NCI-H187 (cell line): ENCODE measurements at regions not wholly inside any gene's neighbourhood (a gene's known extent, or its start where the extent isn't known, plus 50 kb on each side); places are given as distances from the start of the nearest gene placed in this dataset.
"Not testable (repeated sequence)": the region's sequence is repeated elsewhere in the genome, so short reads cannot be mapped to it uniquely, and the experiment has no call there.

Experiments
- DNase-seq, 2 experiments: peaks; one replicate each; lab custom pipeline; 2025; lab: John Stamatoyannopoulos, UW

DNA sequence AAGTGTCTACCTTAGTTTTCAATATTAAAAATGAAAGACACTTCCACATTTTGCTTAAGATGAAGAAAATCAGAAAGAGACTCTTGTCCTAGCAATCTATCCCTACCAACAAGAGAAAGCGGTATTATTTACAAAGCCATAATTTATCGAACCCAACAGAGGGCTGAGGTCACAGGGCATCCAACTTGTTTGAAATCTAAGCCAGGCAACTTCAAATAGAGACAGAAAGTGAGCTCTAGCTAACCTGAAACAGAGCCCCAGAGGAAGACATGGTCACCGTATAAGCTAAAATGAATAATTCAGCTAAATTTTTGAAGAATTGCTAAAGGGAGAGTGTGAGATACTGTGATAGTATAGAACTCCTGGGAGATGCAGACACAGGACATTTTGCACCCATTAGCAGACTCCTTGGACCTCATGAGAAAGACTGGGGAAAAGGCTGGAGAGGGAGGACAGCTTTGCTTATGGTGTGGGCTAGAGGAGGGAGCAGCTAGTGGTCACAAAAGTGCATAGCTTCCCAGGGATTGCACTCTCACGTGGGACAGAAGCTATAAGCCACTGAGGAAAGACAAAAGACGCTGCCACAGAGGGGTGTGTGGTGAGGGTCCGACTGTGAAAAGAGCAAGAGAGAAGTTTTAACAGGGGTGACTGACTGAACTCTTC is 624.2 kb upstream of the GRIN3A start:
- no peak for DNase-seq

DNA sequence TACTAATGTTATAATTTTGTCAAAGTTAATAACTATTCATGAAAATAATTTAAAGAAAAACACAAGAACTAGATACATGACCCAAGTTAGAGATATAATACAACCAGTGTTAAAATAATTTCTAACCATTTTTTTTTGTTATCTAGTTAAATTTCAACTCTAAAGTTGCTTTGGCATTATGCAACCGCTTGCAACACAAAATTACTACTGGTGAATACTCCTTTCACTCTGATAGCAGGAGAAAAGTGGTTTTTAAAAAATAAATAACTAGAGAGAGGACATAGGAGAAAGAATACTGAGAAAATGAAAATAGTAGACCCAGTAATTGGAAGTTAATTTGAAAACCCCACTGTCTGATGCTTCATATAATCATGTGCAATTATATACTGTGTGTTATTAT is 622.4 kb upstream of the GRIN3A start:
- DNase-seq: no peak

DNA sequence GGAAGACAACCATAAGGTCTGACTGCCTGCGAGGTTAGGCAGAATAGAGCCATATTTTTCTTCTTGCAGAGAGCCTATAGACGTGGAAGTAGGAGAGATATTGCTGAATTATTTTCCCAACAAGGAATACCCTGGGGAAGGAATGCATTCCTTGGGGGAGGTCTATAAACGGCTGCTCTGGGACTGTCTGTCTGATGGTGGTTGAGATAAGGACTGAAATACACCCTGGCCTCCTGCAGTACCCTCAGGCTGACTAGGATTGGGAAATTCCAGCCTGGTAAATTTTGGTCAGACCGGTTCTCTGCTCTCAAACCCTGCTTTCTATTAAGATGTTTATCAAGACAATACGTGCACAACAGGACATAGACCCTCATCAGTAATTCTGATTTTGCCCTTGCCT is 617.5 kb upstream of the GRIN3A start:
- DNase-seq: no peak

DNA sequence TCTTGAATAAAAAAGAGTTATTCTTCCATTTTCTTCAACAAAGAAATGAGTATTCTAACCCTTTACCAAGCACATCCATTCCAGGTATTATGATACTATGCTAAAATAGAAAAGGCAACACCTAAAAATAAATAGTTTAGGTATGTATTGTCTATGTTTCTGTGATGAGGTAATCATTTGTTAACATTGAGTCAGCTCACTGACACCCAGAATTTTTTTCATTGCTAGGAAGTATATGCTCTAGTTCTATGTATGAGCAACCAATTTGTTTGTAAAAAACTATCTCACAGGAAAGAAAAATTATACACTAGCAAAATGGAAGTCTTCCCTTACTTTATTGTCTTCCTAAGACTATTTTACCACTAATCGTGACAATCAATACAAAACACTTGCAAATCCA is 615.6 kb upstream of the GRIN3A start:
- DNase-seq: no peak

DNA sequence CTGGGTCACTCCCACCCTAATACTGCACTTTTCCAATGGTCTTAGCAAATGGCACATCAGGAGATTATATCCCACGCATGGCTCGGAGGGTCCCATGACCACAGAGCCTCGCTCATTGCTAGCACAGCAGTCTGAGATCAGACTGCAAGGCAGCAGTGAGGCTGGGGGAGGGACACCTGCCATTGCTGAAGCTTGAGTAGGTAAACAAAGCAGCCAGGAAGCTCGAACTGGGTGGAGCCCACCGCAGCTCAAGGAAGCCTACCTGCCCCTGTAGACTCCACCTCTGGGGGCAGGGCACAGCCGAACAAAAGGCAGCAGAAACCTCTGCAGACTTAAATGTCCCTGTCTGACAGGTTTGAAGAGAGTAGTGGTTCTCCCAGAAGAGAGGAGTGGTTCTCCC is 599.0 kb upstream of the GRIN3A start:
- DNase-seq: not testable (repeated sequence)

DNA sequence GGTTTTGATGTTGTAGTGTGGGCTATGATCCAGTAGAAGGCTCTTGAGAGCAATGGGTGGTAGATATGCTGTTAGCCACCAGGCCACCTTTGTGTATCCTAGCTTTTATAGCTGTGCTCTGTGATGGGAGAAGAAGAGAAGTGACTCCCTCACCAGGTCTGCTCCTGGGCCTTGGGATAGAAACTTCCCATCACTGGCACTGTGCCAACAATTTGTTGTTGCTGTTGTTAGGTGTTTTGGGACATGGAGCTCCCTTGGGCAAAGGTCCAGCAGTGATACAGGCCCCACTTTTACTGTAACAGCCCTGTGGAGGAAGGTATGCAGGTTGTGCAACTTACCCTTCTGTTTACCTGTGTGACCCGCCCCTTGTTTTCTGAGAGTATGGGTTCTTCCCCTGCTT is 570.9 kb upstream of the GRIN3A start:
- DNase-seq: no peak

DNA sequence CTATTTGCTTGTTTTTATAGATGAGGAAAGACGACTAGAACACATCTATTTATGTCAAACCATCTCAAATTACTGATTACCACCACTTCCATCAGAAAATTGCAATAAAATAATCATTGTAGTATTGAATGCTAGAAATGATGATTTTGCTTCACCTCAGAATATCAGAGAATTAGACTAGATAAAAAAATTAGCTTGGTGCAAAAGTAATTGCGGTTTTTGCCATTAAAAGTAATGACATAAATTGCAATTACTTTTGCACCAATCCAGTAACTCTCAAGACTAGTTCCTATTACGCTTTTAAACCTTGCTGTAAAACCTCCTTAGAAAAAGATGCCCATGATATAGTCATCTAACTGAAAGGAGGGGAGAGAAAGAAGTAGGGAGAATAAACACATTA is 556.7 kb upstream of the GRIN3A start:
- DNase-seq: no peak

DNA sequence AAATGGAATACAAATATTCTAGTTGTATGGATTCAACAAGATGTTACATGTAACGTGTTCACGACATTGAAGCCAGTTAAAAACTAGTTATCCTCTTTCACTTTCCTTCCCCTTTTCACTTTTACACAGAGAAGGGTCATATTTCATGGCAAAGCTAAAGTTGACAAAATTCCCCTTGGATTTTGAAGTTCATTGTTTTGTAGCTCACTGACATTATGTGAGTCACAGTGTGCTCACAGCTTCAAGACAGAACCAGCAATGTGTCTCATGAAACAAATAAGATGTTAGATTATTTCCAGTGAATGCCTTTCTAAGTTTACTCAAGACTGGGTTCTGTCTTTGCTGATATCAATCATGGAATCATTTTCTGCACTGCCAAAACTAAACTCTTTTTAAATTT is 535.5 kb upstream of the GRIN3A start:
- DNase-seq: no peak

DNA sequence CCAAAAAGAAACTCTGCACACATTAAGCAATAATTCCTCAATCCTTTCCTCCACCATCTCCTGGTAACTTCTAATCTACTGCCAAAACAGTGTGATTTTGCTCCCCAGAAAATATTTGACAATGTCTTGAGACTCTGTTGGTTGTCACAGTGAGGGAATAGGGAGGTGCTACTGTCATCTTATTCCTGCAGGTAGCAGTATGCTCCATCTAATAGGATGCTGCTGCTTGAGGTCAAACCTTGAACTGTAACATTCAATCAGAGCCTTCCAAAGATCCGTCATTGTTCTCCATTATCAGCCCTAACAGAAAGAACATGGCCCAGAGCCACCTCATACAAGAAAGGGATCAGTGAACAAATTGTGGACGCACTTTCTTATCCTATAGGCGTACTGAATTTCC is 514.7 kb upstream of the GRIN3A start:
- DNase-seq: no peak

DNA sequence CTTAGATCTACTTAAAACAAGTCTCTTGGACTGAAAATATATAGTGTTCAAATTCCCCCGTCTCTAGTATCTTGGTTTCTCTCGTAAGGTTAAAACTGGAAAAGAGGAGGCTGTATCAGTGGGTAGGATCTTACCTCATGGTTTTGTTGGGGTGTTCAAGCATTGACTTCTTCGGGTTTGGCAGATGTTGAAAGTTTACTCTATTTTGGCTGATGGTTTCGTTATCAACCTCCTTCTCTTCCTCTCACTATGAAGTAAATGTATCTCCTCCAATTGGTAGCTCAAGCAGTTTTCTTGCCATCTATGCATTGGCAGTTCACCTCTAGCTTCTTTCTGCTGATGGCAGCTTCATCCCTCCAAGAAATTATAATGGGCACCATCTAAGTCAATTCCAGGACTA is 506.5 kb upstream of the GRIN3A start:
- no peak for DNase-seq

DNA sequence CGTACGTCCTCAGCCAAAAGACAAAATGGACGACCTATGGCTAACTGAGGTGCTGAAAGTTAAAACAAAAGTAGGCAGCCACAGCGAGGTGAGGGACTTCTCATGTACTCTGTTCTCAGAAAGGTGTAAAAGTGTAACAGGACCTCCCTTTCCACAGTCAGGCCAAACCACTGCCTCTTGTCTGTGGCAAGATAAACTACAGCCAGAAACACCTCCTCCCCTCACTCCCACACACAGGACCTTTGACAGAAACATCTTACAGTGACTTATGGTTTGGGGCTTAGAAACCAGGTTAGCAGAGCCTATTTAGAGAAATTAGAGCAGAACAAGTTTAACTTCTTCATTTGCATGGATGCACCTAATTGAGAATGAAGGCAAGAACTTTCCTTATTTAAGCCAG is 499.1 kb upstream of the GRIN3A start:
- no peak for DNase-seq

DNA sequence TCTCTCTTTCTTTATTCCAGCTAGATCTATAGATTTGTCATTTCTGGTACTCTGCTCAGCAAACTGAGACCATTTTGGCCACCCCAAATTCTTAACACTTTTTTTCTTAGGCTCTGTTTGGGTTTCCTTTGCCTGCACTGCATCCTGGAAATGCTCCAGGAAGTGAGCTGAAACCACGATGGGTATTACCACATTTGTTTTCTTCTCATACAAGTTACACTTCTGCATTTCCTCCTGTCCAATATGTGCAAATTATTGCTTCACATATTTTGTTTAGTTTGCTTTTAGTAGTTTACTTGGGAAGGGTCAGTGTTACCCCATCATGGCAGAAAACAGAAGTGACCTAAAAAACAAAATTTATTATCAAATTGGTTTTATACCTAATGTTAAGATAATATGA is 498.6 kb upstream of the GRIN3A start:
- DNase-seq: no peak

DNA sequence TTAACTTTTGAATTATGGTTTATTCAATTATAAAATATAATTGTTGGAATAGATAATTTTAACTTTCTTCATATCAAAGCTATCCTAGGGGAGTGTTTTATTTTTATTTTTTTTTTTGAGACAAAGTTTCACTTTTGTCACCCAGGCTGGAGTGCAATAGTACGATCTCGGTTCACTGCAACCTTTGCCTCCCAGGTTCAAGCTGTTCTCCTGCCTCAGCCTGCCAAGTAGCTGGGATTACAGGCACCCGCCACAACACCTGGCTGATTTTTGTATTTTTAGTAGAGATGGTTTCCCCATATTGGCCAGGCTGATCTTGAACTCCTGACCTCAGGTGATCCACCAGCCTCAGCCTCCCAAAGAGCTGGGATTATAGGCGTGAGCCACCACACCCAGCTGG is 489.0 kb upstream of the GRIN3A start:
- not testable (repeated sequence) for DNase-seq

DNA sequence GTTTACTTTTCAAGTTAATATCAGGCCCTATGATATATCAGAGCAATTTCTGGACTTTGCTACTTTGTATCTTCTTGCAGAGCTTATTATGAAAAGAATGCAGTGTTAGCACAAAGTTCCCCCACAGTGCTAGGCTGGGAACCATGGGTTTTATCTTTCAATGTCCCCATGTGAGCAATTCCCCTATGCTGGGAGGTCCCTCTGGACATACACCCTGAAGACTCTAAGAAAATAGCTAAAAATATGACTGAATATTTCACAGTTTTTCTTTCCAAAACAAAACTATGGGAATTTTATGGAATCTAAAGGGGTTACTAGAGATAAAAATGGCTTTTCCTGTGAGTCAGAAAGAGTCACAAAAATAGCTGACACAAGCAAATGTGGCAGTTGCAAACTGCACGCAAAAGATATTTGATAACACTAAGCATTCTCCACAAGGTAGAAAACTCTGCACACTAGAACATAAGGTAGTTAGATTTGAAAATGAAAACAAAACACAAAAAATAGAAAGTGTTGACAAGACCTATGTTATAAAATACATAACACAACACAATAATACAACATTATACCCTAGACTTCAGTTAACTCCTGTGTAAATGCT is 487.5 kb upstream of the GRIN3A start:
- no peak for DNase-seq

DNA sequence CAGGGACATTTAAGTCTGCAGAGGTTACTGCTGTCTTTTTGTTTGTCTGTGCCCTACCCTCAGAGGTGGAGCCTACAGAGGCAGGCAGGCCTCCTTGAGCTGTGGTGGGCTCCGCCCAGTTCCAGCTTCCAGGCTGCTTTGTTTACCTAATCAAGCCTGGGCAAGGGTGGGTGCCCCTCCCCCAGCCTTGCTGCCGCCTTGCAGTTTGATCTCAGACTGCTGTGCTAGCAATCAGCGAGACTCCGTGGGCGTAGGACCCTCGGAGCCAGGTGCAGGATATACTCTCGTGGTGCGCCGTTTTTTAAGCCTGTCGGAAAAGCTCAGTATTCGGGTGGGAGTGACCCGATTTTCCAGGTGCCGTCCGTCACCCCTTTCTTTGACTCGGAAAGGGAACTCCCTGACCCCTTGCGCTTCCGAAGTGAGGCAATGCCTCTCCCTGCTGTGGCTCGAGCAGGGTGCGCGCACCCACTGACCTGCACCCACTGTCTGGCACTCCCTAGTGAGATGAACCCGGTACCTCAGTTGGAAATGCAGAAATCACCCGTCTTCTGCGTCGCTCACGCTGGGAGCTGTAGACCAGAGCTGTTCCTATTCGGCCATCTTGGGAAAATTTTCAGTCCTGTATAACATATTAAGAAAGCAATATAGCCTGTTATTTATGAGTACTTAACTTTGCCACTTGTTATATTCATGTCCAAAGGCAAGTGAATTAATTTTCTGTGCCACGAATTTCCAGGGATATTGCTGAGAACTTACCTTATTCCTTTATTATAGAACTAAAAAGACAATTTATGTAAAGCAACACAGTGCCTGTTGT is 485.1 kb upstream of the GRIN3A start:
- DNase-seq: not testable (repeated sequence)

DNA sequence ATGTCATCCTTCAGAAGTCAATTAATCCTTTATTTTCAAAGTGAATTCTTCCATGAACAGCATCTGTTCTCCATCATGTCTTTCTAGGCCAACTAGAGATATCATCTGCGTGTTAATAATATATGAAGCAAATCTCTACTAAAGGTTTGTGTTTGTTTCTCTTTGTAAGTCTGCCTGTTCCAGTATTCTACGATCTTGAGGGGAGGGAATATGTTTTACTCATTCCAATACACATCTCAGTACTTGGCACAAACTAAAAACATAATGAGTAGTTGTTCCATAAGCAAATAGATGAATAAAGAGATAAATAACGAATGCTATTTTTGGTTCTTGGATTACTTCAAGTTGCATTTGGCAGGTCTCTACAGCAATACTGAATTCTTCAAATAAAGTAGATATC is 470.7 kb upstream of the GRIN3A start:
- no peak for DNase-seq

DNA sequence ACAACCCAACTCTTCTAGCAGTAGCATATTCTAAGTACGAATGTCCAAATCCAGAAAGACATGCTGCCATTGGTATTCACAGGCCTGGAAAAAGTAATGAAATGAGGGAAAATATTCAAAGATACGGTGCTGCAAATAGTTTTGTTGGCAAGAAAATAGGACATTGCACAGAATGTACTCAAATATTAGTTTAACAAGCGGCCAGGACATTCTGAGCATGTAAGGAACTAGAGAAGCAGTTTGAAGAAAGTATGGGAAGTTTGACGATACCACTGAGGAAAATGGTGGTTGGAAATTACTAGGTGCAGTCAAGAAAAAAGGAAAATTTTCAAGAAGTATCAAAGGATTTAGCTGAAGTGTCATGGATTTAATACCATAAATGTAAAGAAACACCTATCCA is 468.0 kb upstream of the GRIN3A start:
- DNase-seq: no peak

DNA sequence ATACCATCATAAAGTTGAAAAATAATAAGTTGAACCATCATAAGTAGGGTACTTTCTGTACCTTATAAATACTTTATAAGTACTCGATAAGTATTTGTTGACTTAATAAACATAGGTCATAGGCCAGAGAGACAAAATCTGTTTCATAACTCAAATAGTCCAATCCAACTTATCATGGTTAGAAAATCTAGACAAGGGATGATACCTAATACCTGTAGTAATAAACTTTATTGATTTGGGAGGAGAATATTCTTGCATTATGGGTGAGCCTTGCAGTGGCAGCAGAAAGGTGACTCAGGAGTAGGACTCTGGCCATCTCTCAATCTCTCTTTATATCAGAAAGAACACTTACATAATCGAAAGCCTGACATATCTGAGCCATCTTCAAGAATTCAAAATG is 466.8 kb upstream of the GRIN3A start:
- no peak for DNase-seq

DNA sequence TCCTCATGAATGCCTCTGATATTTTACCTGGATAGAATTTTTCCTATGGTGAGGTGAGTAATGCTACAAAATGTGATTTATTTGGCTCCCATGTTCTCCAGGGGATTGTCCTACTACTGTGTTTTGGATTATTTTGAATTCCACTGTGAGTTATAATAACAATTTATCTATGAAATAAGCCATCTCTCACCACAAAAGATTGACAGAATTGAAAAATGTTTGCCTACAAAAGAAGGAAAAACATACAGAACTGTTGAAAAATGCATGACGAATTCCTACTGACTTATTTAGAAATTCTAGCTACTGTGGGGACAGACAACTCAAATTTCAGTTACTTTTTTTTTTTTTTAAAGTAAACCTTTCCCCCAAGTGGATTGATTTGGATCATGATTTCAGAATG is 463.7 kb upstream of the GRIN3A start:
- DNase-seq: no peak

DNA sequence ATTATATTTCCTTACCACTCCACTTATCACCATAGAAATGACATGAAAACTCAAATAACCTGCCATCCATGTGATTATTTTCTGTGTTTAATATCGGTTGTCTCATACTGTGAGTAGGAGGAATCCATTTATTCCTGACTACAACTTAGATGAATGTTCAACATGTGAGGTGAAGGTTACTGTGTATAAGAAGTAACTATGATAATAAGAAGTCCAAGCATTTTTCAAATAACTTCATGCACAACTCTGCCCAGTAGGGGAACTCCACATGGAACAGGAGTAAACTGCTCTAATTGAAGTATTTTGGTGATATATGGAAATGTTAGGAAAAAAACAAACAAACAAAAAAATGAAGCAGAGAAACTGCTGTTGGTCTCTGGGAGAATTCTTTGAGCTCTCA is 447.5 kb upstream of the GRIN3A start:
- DNase-seq: no peak

DNA sequence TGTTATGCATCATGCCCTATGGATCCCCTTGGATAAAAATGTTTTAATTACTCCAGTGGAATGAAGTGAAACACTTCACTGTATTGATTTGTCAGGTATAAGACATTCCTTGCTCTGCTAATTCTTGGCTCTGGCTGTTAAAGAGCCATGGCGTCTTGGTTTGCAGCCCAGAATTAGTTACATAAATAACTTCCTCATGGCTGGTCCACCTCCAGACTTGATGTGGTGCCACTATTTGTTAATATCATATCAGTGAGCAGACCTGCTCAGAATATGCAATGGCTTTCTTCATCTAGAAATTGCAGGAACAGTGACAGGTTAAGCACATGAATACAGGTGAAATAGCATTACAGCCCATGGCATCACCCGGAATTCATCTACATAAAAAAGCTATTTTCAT is 446.9 kb upstream of the GRIN3A start:
- no peak for DNase-seq

DNA sequence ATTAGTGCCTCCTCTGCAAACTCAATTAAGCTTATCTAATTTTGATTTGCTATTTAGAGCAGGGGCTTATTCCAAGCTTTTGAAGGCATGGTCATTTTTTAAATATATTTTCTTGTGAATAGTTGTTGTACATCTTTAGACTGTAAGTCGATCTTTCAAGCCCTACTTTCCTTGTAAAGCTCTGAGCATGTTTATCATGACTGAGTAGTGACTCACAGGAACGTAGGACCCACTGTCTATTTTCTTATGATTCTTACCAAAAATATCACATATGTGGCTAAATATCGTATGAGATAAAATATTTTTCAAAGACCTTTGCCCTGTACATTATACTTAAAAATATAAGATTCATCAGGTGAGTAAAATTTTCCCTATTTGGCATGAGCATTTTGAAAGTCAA is 440.4 kb upstream of the GRIN3A start:
- no peak for DNase-seq

DNA sequence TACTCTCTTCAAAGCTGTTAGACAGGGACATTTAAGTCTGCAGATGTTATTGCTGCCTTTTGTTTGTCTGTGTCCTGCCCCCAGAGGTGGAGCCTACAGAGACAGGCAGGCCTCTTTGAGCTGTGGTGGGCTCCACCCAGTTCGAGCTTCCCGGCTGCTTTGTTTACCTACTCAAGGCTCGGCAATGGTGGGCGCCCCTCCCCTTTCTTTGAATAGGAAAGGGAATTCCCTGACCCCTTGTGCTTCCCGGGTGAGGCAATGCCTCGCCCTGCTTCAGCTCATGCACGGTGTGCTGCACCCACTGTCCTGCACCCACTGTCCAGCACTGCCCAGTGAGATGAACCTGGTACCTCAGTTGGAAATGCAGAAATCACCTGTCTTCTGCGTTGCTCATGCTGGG is 435.8 kb upstream of the GRIN3A start:
- not testable (repeated sequence) for DNase-seq

DNA sequence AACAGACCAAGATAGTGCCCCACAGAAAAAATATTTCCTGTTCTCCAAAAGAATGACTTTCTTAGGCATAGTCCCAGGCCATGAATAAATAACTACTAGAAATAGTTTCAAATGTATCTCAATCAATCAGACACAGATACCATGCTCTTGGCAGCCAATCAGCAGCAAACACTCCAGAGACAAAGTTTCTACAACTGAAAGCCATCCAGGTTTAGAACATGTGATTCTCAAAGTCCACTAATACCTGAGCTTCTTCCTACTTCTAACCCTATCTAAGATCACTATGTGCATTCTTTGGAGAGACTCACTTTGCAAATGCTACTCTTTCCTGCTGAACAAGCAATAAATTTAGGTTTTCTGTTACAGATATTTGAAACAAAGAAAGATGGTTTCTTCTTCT is 425.8 kb upstream of the GRIN3A start:
- no peak for DNase-seq
